HepG2 (cell line): ENCODE measurements at regions not wholly inside any gene's neighbourhood (a gene's known extent, or its start where the extent isn't known, plus 50 kb on each side); places are given as distances from the start of the nearest gene placed in this dataset.

Source experiments
- ATAC-seq: fragments of 200-7000 bp; cut with Tn5 transposase; 3 replicates; pipeline ENCODE4 v1.9.1; 2020; ENCODE audit warnings: mild to moderate bottlenecking, moderate library complexity
- BruUV-seq: library from RNA; stranded (reverse); fragments of 400-500 nt; replicated peaks from 2 replicates; lab custom pipeline; 2021; lab: Mats Ljungman, UMichigan
- CTCF ChIA-PET: fragments of 300-600 bp; formaldehyde crosslinking; extraction: SDS; loops from one replicate; lab custom pipeline; 2021; ENCODE audit warnings: low total read pairs, inconsistent platforms, low intra/inter-chr PET ratio; lab: Yijun Ruan, JAX
- POLR2A ChIA-PET: fragments of 350-600 bp; sonication (Branson Sonifier 250); formaldehyde crosslinking; loops from one replicate; lab custom pipeline; 2020; ENCODE audit warnings: antibody characterized with exemption, inconsistent platforms; lab: Yijun Ruan, JAX
- DNase-seq: peaks from one replicate; pipeline ENCODE4 v3.0.0-alpha.2; 2015; ENCODE audit warnings: low spot score
- FAIRE-seq: peaks from 3 replicates; lab custom pipeline; 2011; peaks lifted over from hg19 to GRCh38; lab: Jason Lieb, UNC
- H2AFZ ChIP-seq: one replicate; pipeline ENCODE4 v1.6.1; 2011; ENCODE audit warnings: low read length, inconsistent platforms
- H3K27ac ChIP-seq: fragments of 300-600 bp; 3 replicates; pipeline ENCODE4 v1.8.0; 2011; ENCODE audit warnings: mixed run types, mild to moderate bottlenecking, mixed read lengths, low read length, inconsistent platforms; ENCODE audit not compliant: insufficient read depth; ENCODE audit errors: extremely low read length
- H3K27me3 ChIP-seq, 2 experiments: fragments of 200-600 bp in 1 of 2; 2 replicates in 1 of 2; 3 replicates in 1 of 2; pipeline versions ENCODE4 v1.6.0 to v1.8.0; 2011; ENCODE audit warnings: low read length in 2 of 2, mild to moderate bottlenecking in 2 of 2, moderate library complexity in 2 of 2, inconsistent platforms in 1 of 2; ENCODE audit not compliant: insufficient read depth in 2 of 2, control insufficient read depth in 1 of 2
- H3K36me3 ChIP-seq, 2 experiments: fragments of 200-600 bp in 1 of 2; replicated peaks in 1 of 2; 2 replicates in 1 of 2; 3 replicates in 1 of 2; pipeline versions ENCODE4 v1.5.1 to v1.8.0; 2011; ENCODE audit warnings: low read length in 2 of 2, inconsistent platforms in 1 of 2; ENCODE audit not compliant: insufficient read depth in 2 of 2, control insufficient read depth in 1 of 2
- H3K4me1 ChIP-seq: 2 replicates; pipeline ENCODE4 v1.5.1; 2012; ENCODE audit warnings: low read length, inconsistent platforms; ENCODE audit not compliant: insufficient read depth
- H3K4me2 ChIP-seq: 2 replicates; pipeline ENCODE4 v1.6.0; 2011; ENCODE audit warnings: low read depth, low read length, inconsistent platforms
- H3K4me3 ChIP-seq, 3 experiments: fragments of 200-600 bp in 1 of 3; sonication (generic), shearing (Covaris generic) in 1 of 3; replicated peaks in 1 of 3; 2 replicates each; pipeline ENCODE4 v1.5.1; 2011 to 2016; ENCODE audit warnings: low read length in 3 of 3, inconsistent platforms in 2 of 3, low read depth in 2 of 3, mild to moderate bottlenecking in 2 of 3, control low read depth in 1 of 3, mixed read lengths in 1 of 3; ENCODE audit not compliant: insufficient read depth in 1 of 3
- H3K79me2 ChIP-seq: one replicate; pipeline ENCODE4 v1.6.1; 2011; ENCODE audit warnings: low read length, inconsistent platforms; ENCODE audit not compliant: insufficient read depth
- H3K9ac ChIP-seq: 2 replicates; pipeline ENCODE4 v1.6.0; 2011; ENCODE audit warnings: mild to moderate bottlenecking, low read depth, low read length, inconsistent platforms; ENCODE audit not compliant: insufficient read depth
- H3K9me3 ChIP-seq: 2 replicates; pipeline ENCODE4 v1.5.1; 2012; ENCODE audit warnings: mild to moderate bottlenecking, low read length
- H4K20me1 ChIP-seq: 2 replicates; pipeline ENCODE4 v1.6.0; 2011; ENCODE audit warnings: inconsistent platforms, mild to moderate bottlenecking, low read length, moderate library complexity; ENCODE audit not compliant: insufficient read depth
- ARHGAP35 ChIP-seq: sonication (generic); formaldehyde crosslinking; IDR thresholded peaks from 2 replicates; pipeline ENCODE4 v1.9.0; 2022; ENCODE audit warnings: mild to moderate bottlenecking, inconsistent platforms, moderate library complexity, missing genetic modification reagents, borderline replicate concordance
- ATRX ChIP-seq: sonication (generic); formaldehyde crosslinking; IDR thresholded peaks from 2 replicates; pipeline ENCODE4 v1.4.0; 2020; ENCODE audit warnings: missing genetic modification reagents, borderline replicate concordance
- CREBL2 ChIP-seq: sonication (generic); formaldehyde crosslinking; IDR thresholded peaks from 2 replicates; pipeline ENCODE4 v1.8.1; 2023; ENCODE audit warnings: missing genetic modification reagents, mild to moderate bottlenecking, borderline replicate concordance
- DPF2 ChIP-seq: sonication (generic); formaldehyde crosslinking; IDR thresholded peaks from 2 replicates; pipeline ENCODE4 v1.4.0; 2020; ENCODE audit warnings: mild to moderate bottlenecking, low read depth, missing genetic modification reagents, borderline replicate concordance
- GMEB1 ChIP-seq: sonication (generic); formaldehyde crosslinking; IDR thresholded peaks from 2 replicates; pipeline ENCODE4 v1.5.1; 2020; ENCODE audit warnings: missing genetic modification reagents, mild to moderate bottlenecking, borderline replicate concordance
- ZNF143 ChIP-seq: sonication (generic); formaldehyde crosslinking; IDR thresholded peaks from 2 replicates; pipeline ENCODE4 v1.4.0; 2020; ENCODE audit warnings: missing genetic modification reagents
- ZNF513 ChIP-seq: sonication (generic); formaldehyde crosslinking; conservative IDR thresholded peaks from 2 replicates; pipeline ENCODE4 v1.5.0; 2020; ENCODE audit warnings: missing genetic modification reagents
- ZNF598 ChIP-seq: sonication (generic); formaldehyde crosslinking; IDR thresholded peaks from 2 replicates; pipeline ENCODE4 v1.5.1; 2020; ENCODE audit warnings: mild to moderate bottlenecking, missing genetic modification reagents, borderline replicate concordance
- ZNF713 ChIP-seq: sonication (generic); formaldehyde crosslinking; IDR thresholded peaks from 2 replicates; pipeline ENCODE4 v1.4.0; 2020; ENCODE audit warnings: mild to moderate bottlenecking, missing genetic modification reagents
- ZNF746 ChIP-seq: sonication (generic); formaldehyde crosslinking; IDR thresholded peaks from 2 replicates; pipeline ENCODE4 v1.8.0; 2022; ENCODE audit warnings: mild to moderate bottlenecking, missing genetic modification reagents
- ZNF792 ChIP-seq: IDR thresholded peaks from 2 replicates; pipeline ENCODE4 v1.6.1; 2016
- WGBS: methylation state at CpG from one replicate; pipeline ENCODE4 v1.1.6; 2017; ENCODE audit warnings: low lambda C conversion rate; 5-methylcytosine and 5-hydroxymethylcytosine counted together
- in situ Hi-C: cut with HindIII; loops from 2 replicates; pipeline ENCODE4 v1.10.0; 2017; ENCODE audit warnings: low pct_unique_long_range_greater_than_20kb; ENCODE audit not compliant: extremely low pct_ligation_motif_present
- intact Hi-C: fragments of 100-400 bp; cut with micrococcal nuclease; formaldehyde crosslinking; loops from one replicate; pipeline ENCODE4 v1.10.0; 2022; ENCODE audit not compliant: unreplicated experiment
- TF ChIP-seq, protein P1 (sequence below): sonication (generic); formaldehyde crosslinking; IDR thresholded peaks from 2 replicates; pipeline ENCODE4 v1.4.0; 2020; ENCODE audit warnings: missing genetic modification reagents

GRCh38 chr4:140238351-140239056 lies 84.5 kb upstream of the MAML3 start (continued):
- TF ChIP-seq ATRX (no peak), ZNF746 (CRISPR knock-in tag) (no peak), ZNF143 (CRISPR knock-in tag) (no peak), GMEB1 (CRISPR knock-in tag) (no peak)

DNA sequence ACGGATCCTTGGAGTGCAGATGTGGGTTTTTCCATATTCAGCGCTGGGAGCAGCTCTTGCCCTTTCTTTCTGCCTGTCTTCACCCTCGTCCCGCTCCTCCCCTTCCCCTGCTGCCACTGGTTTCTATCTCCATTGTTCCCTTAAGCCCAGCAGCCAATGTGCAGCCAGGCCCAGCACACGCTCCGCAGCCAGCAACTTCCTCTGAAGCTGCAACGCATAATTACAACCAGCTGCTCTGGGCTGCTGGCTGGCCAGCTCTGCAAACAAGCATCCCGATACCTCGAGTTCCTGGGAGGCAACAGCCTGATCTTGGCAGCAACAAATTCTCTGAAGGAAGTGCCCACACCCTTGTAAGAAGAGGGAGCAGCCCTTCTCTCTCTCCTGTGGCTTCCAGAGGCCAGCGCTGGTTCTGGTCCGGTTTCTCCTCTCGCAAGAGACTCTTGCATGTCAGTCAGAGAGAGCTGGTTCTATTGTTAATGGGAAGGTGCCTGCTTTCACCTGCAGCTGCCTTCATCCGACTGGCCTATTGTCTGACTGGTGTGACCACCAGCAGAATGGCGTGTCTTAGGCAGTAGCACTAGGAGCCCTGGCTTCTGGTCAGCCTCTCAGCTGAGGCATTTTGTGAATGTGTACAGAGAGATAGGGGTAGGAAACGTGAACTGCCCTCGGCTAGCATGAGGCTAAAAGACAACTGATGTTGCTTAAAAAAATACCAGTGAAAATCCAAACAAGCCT lies 83.8 kb upstream of the MAML3 start:
- Histone ChIP-seq H3K4me3 (no peak overlapping the region), H3K4me1 (no peaks in the 10 kb centered on the region), H3K4me2 (no peak overlapping the region), H4K20me1 (no peaks in the 10 kb centered on the region), H3K9ac (no peak overlapping the region), H3K27ac (no peak overlapping the region), H3K27me3 (peaks cover 0 to 23% of the 10 kb centered on the region in 2 experiments; a peak in 2 of 5 replicates), H2AFZ (no peak overlapping the region), H3K9me3 (no peaks in the 10 kb centered on the region), H3K79me2 (no peaks in the 10 kb centered on the region), H3K36me3 (no peaks in the 10 kb centered on the region)
- ChIA-PET POLR2A (no interaction called here), CTCF (no interaction called here)
- ATAC-seq (no peak), FAIRE-seq (no peak), DNase-seq (no peak)
- in situ Hi-C loops = no loop called here
- 39% methylated on average over 16 of the region's 16 CpGs for WGBS
- no TSS peak for BruUV-seq
- intact Hi-C loops = no loop called here
- no peak for TF ChIP-seq ZNF598 (CRISPR knock-in tag)
- TF ChIP-seq DPF2 (CRISPR knock-in tag) = no peak
- TF ChIP-seq ZNF513 = no peak
- TF ChIP-seq ARHGAP35 = no peak
- no peak for TF ChIP-seq ZNF792 (CRISPR knock-in tag)
- TF ChIP-seq CREBL2 (CRISPR knock-in tag) = no peak
- no peak for TF ChIP-seq ZNF713
- TF ChIP-seq, protein P1, sequence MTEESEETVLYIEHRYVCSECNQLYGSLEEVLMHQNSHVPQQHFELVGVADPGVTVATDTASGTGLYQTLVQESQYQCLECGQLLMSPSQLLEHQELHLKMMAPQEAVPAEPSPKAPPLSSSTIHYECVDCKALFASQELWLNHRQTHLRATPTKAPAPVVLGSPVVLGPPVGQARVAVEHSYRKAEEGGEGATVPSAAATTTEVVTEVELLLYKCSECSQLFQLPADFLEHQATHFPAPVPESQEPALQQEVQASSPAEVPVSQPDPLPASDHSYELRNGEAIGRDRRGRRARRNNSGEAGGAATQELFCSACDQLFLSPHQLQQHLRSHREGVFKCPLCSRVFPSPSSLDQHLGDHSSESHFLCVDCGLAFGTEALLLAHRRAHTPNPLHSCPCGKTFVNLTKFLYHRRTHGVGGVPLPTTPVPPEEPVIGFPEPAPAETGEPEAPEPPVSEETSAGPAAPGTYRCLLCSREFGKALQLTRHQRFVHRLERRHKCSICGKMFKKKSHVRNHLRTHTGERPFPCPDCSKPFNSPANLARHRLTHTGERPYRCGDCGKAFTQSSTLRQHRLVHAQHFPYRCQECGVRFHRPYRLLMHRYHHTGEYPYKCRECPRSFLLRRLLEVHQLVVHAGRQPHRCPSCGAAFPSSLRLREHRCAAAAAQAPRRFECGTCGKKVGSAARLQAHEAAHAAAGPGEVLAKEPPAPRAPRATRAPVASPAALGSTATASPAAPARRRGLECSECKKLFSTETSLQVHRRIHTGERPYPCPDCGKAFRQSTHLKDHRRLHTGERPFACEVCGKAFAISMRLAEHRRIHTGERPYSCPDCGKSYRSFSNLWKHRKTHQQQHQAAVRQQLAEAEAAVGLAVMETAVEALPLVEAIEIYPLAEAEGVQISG (CRISPR knock-in tag) = no peak
